Omental fat pad (tissue), 3 donors: ENCODE measurements at regions not wholly inside any gene's neighbourhood (a gene's known extent, or its start where the extent isn't known, plus 50 kb on each side); places are given as distances from the start of the nearest gene placed in this dataset.
"Not testable (repeated sequence)": the region's sequence is repeated elsewhere in the genome, so short reads cannot be mapped to it uniquely, and the experiment has no call there.

Experiments used
- ATAC-seq: fragments of 150-250 bp; one replicate; pipeline ENCODE4 v1.9.1; 2016; ENCODE audit warnings: mild to moderate bottlenecking, moderate library complexity; ENCODE audit not compliant: low FRiP score
- DNase-seq: peaks from one replicate; pipeline ENCODE4 v3.0.0-alpha.2; 2019; ENCODE audit warnings: low spot score
- TF ChIP-seq, protein P1 (sequence below), 3 donors: fragments of 450-650 bp; IDR thresholded peaks; one replicate each; pipeline ENCODE4 v1.5.1; 2016 to 2017; ENCODE audit warnings: antibody characterized with exemption in 3 of 3, mild to moderate bottlenecking in 3 of 3, moderate library complexity in 2 of 3

DNA sequence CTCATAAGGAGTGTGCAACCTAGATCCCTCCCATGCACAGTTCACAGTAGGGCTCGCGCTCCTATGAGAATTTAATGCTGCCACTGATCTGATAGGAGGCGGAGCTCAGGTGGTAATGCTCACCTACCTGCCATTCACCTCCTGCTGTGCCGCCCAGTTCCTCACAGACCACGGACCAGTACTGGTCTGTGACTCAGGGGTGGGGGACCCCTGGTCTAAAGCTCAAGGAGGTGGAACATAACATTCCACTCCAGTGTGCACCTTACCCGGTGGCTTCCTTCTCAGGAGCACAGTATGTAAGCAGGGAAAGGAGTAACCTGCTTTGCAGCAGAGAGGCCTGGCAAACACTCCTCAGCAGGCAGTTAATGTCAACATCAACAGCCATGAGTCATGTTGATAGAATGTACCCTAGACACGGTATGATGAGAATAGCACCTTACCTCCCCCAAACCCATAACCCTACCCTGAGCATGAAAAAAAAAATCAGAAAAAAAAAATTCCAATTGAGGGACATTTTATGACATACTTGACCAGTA lies 273.5 kb downstream of the FGFR2 start:
- TF ChIP-seq, protein P1, sequence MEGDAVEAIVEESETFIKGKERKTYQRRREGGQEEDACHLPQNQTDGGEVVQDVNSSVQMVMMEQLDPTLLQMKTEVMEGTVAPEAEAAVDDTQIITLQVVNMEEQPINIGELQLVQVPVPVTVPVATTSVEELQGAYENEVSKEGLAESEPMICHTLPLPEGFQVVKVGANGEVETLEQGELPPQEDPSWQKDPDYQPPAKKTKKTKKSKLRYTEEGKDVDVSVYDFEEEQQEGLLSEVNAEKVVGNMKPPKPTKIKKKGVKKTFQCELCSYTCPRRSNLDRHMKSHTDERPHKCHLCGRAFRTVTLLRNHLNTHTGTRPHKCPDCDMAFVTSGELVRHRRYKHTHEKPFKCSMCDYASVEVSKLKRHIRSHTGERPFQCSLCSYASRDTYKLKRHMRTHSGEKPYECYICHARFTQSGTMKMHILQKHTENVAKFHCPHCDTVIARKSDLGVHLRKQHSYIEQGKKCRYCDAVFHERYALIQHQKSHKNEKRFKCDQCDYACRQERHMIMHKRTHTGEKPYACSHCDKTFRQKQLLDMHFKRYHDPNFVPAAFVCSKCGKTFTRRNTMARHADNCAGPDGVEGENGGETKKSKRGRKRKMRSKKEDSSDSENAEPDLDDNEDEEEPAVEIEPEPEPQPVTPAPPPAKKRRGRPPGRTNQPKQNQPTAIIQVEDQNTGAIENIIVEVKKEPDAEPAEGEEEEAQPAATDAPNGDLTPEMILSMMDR (IDR thresholded peaks at IDR 0.05), result no peak
- no peak for ATAC-seq

DNA sequence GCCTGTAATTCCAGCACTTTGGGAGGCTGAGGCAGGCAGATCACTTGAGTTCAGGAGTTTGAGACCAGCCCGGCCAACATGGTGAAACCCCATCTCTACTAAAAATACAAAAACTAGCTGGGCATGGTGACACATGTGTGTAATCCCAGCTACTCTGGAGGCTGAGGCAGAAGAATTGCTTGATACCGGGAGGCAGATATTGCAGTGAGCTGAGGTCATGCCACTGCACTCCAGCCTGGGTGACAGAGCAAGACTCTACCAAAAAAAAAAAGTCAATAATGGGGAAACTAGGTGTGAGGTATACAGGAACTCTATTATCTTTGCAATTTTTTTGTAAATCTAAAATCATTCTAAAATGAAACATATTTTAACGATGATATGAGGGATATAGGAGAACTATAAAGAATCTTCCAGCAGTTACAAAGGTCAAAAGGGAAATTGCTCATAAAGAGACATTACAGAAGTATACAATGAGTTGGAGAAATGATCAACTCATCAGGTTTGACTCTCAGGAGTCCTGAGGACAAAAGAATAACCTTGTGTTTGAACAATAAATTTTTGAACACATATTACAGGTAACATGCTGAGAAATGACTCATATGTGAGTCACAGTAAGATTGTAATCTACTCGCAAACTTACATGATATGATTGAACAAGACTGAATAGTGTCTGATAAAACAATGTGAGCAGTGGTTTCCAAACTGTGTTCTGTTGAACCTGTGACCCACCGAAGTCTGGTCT lies 272.6 kb downstream of the FGFR2 start:
- no peak for ATAC-seq
- TF ChIP-seq, protein P1 (IDR thresholded peaks at IDR 0.05), result no peak
- no peak for DNase-seq

More for the DNA sequence above, 273.5 kb downstream of the FGFR2 start:
- DNase-seq, result no peak

DNA sequence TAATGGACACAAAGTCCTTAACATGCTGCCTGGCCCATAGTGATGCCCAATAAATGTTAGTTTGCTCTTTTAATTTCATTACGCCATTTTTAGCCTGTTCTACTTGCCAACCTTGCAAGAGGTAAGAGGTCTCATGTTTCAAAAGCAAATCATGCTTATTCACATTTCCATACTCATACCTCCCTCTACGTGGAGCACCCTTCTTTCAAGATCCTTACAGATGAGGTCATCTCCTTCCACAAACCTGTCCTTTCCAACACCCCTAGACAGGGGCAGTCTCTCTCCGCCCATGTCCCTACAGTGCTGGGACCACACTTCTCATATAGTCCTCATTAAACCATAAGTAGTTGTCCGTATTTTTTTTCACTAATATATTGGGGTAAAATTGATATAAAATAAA lies 271.3 kb downstream of the FGFR2 start:
- DNase-seq, result no peak
- TF ChIP-seq, protein P1 (IDR thresholded peaks at IDR 0.05), result no peak
- no peak for ATAC-seq

DNA sequence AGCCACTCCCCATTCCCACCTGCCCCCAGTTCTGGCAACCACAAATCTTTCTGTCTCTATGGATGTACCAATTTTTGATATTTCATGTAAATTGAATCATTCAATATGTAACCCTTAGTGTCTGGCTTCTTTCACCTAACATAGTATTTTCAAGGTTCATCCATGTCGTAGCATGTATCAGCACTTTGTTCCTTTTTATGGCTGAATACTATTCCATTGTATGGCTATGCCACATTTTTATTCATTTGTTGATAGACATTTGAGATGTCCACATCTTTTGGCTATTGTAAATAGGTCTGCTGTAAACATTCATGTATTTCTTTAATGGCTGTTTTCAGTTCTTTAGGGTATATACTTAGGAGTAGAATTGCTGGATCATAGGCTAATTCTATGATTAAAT lies 270.5 kb downstream of the FGFR2 start:
- DNase-seq (no peak), ATAC-seq (no peak)
- TF ChIP-seq, protein P1 (IDR thresholded peaks at IDR 0.05), result no peak

DNA sequence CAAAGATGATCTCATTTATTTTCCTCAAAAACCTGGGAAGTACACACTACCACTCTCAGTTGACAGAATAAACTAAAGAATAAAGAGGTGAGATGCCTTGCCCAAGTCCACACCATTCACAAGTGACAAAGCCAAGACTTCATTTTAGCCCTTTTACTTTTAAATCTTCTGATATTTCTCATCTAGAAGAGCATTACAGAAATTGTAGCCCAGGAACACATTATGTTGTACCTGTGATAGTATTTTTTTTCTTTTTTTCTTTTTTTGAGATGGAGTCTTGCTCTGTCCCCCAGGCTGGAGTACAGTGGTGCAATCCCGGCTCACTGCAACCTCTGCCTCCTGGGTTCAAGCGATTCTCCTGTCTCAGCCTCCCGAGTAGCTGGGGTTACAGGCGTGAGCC lies 268.6 kb downstream of the FGFR2 start:
- ATAC-seq, DNase-seq: not testable (repeated sequence)

DNA sequence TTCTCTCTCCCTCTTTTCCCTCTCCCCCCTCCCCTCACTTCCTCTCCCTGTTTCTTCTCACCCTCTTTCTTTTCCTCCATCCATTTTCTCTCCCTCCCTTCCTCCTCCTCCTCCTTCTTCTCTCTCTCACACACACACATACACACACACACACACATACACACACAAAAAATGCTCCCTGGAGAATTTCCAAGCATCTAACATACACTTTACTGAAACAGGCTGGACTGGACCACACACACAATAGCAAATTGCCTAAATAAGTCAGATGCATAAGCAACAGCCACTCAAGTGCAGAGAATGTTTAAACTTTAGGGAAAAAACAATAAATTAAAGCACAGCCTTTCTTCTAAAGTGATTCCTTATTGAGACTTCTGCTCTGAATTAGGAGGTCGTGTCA lies 267.7 kb downstream of the FGFR2 start:
- ATAC-seq, result no peak
- DNase-seq, result no peak
- TF ChIP-seq, protein P1 (IDR thresholded peaks at IDR 0.05), result no peak

DNA sequence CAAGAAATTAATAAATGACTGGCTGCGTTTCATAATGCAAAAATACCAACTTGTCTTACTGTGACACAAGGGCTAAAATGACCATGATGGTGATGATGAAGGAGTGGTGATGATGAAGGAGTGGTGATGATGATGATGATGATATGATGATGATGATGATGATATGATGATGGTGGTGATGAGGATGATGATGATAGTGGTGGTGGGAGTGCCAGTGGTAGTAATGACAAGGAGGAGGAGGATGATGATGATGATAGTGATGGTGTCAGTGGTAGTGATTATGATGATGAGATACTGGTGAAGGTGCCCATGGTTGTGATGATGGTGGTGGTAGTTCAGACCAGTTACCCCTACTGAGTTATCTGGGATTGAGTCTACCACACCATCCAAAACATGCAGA lies 265.9 kb downstream of the FGFR2 start:
- ATAC-seq, result no peak
- DNase-seq, result no peak
- TF ChIP-seq, protein P1 (IDR thresholded peaks at IDR 0.05), result no peak
